Neutrophil (primary cell): ENCODE measurements at regions not wholly inside any gene's neighbourhood (a gene's known extent, or its start where the extent isn't known, plus 50 kb on each side); places are given as distances from the start of the nearest gene placed in this dataset.

ENCODE experiments used
- H3K27ac ChIP-seq: fragments of 200-600 bp; sonication (generic); 2 replicates; pipeline ENCODE4 v1.5.1; 2016; ENCODE audit warnings: mild to moderate bottlenecking, moderate library complexity
- H3K27me3 ChIP-seq: fragments of 200-600 bp; sonication (generic); 2 replicates; pipeline ENCODE4 v1.6.0; 2016; ENCODE audit warnings: mild to moderate bottlenecking
- H3K36me3 ChIP-seq: fragments of 200-600 bp; sonication (generic); 2 replicates; pipeline ENCODE4 v1.5.1; 2017
- H3K4me1 ChIP-seq, 2 experiments: fragments of 200-600 bp in 1 of 2; sonication (generic) in 1 of 2; 1 replicate in 1 of 2; 2 replicates in 1 of 2; pipeline versions ENCODE4 v1.5.1 to v1.6.1; 2013 to 2016; ENCODE audit warnings: low read depth in 1 of 2, low read length in 1 of 2, mild to moderate bottlenecking in 1 of 2, moderate library complexity in 1 of 2; ENCODE audit not compliant: control insufficient read depth in 1 of 2, insufficient read depth in 1 of 2
- H3K4me3 ChIP-seq, 2 experiments: fragments of 200-600 bp in 1 of 2; sonication (generic) in 1 of 2; 1 replicate in 1 of 2; 2 replicates in 1 of 2; pipeline ENCODE4 v1.5.1; 2013 to 2016; ENCODE audit warnings: low read depth in 1 of 2, low read length in 1 of 2, mild to moderate bottlenecking in 1 of 2, moderate library complexity in 1 of 2
- H3K9me3 ChIP-seq: fragments of 200-600 bp; sonication (generic); 2 replicates; pipeline ENCODE4 v1.5.1; 2016
- TF ChIP-seq, protein P1 (sequence below): fragments of 200-600 bp; sonication (generic); IDR thresholded peaks from 2 replicates; pipeline ENCODE4 v1.5.1; 2016; ENCODE audit warnings: antibody characterized with exemption

GRCh38 chr20:24305371-24305770 lies 164.1 kb upstream of the SYNDIG1 start:
- Histone ChIP-seq H3K27ac (no peak overlapping the region), H3K36me3 (no peaks in the 10 kb centered on the region), H3K27me3 (no peaks in the 10 kb centered on the region), H3K4me3 (no peak overlapping the region), H3K4me1 (no peaks in the 10 kb centered on the region), H3K9me3 (no peaks in the 10 kb centered on the region)
- TF ChIP-seq, protein P1, sequence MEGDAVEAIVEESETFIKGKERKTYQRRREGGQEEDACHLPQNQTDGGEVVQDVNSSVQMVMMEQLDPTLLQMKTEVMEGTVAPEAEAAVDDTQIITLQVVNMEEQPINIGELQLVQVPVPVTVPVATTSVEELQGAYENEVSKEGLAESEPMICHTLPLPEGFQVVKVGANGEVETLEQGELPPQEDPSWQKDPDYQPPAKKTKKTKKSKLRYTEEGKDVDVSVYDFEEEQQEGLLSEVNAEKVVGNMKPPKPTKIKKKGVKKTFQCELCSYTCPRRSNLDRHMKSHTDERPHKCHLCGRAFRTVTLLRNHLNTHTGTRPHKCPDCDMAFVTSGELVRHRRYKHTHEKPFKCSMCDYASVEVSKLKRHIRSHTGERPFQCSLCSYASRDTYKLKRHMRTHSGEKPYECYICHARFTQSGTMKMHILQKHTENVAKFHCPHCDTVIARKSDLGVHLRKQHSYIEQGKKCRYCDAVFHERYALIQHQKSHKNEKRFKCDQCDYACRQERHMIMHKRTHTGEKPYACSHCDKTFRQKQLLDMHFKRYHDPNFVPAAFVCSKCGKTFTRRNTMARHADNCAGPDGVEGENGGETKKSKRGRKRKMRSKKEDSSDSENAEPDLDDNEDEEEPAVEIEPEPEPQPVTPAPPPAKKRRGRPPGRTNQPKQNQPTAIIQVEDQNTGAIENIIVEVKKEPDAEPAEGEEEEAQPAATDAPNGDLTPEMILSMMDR, result no peak

DNA sequence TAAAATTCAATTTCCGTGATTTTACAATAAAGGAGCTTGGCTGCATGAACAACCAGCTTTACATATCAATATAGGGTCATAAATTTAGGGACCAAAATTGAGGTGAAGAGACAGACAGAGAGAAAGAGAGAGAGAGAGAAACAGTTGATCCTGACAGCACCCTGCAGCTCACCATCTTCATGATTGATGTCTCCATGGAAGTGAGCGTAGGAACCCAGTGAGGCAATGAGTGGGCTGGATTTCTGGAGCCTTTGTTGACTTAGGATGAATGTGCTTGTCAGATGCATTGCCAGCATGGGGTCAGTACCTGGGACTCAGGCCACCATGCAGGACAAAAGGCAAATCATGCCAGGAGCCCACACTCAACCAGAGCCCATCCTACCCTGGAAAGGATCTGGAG lies 165.1 kb upstream of the SYNDIG1 start:
- H3K4me3 ChIP-seq, result no peak overlapping the region
- no peaks in the 10 kb centered on the region for H3K36me3 ChIP-seq
- H3K9me3 ChIP-seq, result no peaks in the 10 kb centered on the region
- no peak overlapping the region for H3K27ac ChIP-seq
- H3K4me1 ChIP-seq, result no peaks in the 10 kb centered on the region
- TF ChIP-seq, protein P1, result no peak
- no peaks in the 10 kb centered on the region for H3K27me3 ChIP-seq

GRCh38 chr20:24303393-24304170 lies 165.8 kb upstream of the SYNDIG1 start:
- Histone ChIP-seq H3K36me3 (no peaks in the 10 kb centered on the region), H3K27ac (no peak overlapping the region), H3K4me3 (no peak overlapping the region), H3K27me3 (no peaks in the 10 kb centered on the region), H3K9me3 (no peaks in the 10 kb centered on the region), H3K4me1 (no peaks in the 10 kb centered on the region)
- TF ChIP-seq, protein P1, result no peak

- Histone ChIP-seq H3K27me3 (no peaks in the 10 kb centered on the region), H3K4me1 (no peaks in the 10 kb centered on the region), H3K27ac (no peak overlapping the region), H3K4me3 (no peak overlapping the region), H3K36me3 (no peaks in the 10 kb centered on the region), H3K9me3 (no peaks in the 10 kb centered on the region)
- TF ChIP-seq, protein P1, result no peak
Observed at GRCh38 chr20:24297993-24298392, 171.4 kb upstream of the SYNDIG1 start.

DNA sequence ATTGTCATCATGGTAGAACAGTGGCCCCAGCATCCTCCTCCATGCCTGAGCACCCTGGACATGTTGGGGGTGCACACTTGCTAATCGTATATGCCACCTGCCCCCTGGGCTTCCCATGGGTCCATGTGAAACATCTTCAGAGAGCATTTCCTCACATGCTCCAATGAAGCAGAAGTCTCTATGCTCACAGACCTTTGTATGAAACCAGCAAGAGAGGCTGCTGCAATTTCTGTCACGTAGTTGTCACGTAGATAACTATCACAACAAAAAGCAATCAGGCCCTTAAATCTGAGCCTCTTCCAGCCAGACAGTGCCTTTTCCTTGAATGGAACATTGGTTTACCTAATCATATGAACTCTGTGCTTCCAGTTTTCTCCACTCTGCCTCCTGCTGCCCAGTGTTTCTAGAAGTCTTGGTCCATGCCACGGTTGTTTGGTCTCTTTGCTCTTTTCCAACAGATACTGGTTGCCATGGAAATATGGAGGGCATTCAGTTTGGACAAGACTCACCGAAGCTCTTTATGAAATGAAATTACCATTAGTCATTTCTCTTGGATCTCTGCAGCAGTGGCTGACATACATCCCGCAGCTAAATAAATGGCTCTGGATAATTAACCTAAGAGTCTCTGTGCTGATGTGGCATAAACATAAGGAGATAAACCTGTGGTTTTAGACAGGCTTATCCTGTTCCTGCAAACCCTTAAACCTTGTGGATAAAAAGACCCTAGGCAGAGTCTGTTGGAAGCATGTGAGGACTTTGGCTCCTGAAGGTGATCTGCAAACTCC lies 172.8 kb upstream of the SYNDIG1 start:
- H3K4me3 ChIP-seq, result no peak overlapping the region
- H3K27ac ChIP-seq, result no peak overlapping the region
- H3K36me3 ChIP-seq, result no peaks in the 10 kb centered on the region
- no peaks in the 10 kb centered on the region for H3K4me1 ChIP-seq
- H3K9me3 ChIP-seq, result no peaks in the 10 kb centered on the region
- TF ChIP-seq, protein P1, result no peak
- no peaks in the 10 kb centered on the region for H3K27me3 ChIP-seq
